ENCODE measurements at regions not wholly inside any gene's neighbourhood (a gene's known extent, or its start where the extent isn't known, plus 50 kb on each side); places are given as distances from the start of the nearest gene placed in this dataset.
"Not testable (repeated sequence)": the region's sequence is repeated elsewhere in the genome, so short reads cannot be mapped to it uniquely, and the experiment has no call there.

DNA sequence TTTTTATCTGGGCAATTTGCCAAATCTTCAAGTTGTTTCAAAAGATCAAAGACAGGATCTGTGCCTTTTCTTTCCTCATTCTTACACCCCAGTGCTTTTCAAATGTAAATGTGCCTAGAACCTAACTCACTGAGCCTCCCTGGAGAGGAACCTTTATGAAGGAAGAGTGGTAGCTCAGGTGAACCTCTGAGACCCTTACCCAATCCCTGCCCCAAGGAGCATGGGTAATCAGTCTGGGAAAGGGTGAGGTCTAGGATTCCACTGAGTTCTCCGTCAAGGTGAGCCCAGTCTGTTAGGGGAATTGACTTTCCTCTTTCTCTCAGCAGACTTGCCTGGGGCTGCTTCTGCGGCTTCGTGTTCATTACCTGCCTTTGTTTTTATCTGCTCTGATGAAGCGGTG, 88.1 kb upstream of the MAP4K4 start:
- H3K27ac ChIP-seq (ENCODE audit: low read length) = no peak overlapping the region
- H3K27me3 ChIP-seq (ENCODE audit: control insufficient read depth in 1 of 2, insufficient read depth in 2 of 2, low read length in 2 of 2) = no peaks in the 10 kb centered on the region
- H3K9me3 ChIP-seq (ENCODE audit: control insufficient read depth in 2 of 2, low read length in 2 of 2) = no peaks in the 10 kb centered on the region
- H3K9ac ChIP-seq (ENCODE audit: low read length in 2 of 2) = no peak overlapping the region
- no peaks in the 10 kb centered on the region for H3K4me1 ChIP-seq (ENCODE audit: control insufficient read depth, insufficient read depth, low read length)
- no peaks in the 10 kb centered on the region for H3K36me3 ChIP-seq (ENCODE audit: control insufficient read depth in 2 of 2, insufficient read depth in 2 of 2, low read length in 2 of 2)
- no peak overlapping the region for H3K4me3 ChIP-seq (ENCODE audit: low read length in 2 of 2)

DNA sequence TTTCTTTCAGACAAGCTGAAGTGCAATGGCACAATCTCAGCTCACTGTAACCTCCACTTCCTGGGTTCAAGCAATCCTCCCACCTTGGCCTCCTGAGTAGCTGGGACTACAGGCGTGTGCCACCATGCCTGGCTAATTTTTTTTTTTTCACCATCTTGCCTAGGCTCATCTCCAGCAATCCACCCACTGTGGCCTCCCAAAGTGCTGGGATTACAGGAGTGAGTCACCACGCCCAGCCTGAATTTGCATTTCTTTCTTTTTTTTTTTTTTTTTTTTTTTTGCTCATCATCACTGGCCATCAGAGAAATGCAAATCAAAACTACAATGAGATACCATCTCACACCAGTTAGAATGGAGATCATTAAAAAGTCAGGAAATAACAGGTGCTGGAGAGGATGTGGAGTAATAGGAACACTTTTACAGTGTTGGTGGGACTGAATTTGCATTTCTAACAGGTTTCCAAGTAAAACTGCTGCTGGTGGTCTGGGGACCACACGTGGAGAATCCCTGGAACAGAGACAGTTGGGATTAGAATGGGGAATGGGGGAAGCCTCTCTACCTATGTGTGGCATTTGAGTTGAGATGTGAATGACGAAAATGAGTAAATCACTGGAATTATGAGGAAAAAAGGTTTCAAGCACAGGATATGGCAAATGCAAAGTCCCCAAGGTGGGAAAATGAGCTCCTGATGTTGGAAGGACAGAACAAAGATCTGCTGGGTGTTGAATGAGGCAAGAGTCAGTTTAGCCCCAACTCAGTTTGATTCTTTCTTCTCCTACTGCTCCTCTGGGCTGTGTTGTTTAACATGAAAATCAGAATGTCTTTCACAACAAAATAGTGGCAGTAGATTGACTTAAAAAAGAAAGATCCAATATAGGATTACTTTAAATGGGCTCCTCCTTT, 88.8 kb upstream of the MAP4K4 start:
- Histone ChIP-seq H3K27ac (ENCODE audit: low read length) (no peak overlapping the region), H3K9me3 (ENCODE audit: control insufficient read depth in 2 of 2, low read length in 2 of 2) (no peaks in the 10 kb centered on the region), H3K36me3 (ENCODE audit: control insufficient read depth in 2 of 2, insufficient read depth in 2 of 2, low read length in 2 of 2) (no peaks in the 10 kb centered on the region), H3K9ac (ENCODE audit: low read length in 2 of 2) (no peak overlapping the region), H3K4me3 (ENCODE audit: low read length in 2 of 2) (no peak overlapping the region), H3K27me3 (ENCODE audit: control insufficient read depth in 1 of 2, insufficient read depth in 2 of 2, low read length in 2 of 2) (no peaks in the 10 kb centered on the region), H3K4me1 (ENCODE audit: control insufficient read depth, insufficient read depth, low read length) (no peaks in the 10 kb centered on the region)

DNA sequence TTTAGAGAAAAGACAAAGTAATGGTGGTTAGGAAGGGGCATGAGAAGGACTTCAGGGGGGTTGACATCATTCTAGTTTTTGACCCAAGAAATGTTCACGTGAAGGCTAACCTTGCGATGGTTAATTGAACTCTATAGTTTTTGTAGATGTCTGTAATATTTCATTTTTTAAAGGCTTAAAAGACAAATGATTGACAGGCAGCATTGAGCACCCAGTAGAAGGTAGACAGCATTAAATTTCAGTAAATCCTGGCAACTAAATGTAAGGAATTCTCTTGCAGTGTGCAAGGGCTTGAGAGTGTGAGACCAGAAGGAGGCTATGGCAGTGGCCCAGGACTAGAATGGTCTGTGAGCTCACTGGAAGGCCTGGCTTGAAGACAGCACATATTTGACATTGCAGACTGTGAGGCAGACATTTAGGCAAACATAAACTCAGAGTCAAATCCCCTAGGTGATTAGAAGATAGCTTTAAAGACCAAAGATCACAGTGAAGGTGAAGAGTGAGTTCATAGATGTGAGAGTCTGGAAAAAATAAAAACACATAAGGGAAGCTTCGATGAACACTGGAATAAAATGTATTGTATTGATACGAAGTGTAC, 100.1 kb upstream of the MAP4K4 start:
- Histone ChIP-seq H3K9ac (ENCODE audit: low read length in 2 of 2) (no peak overlapping the region), H3K36me3 (ENCODE audit: control insufficient read depth in 2 of 2, insufficient read depth in 2 of 2, low read length in 2 of 2) (no peaks in the 10 kb centered on the region), H3K27ac (ENCODE audit: low read length) (peak overlapping the region; percentile 8), H3K9me3 (ENCODE audit: control insufficient read depth in 2 of 2, low read length in 2 of 2) (no peaks in the 10 kb centered on the region), H3K27me3 (ENCODE audit: control insufficient read depth in 1 of 2, insufficient read depth in 2 of 2, low read length in 2 of 2) (no peaks in the 10 kb centered on the region), H3K4me1 (ENCODE audit: control insufficient read depth, insufficient read depth, low read length) (peaks cover 3% of the 10 kb centered on the region), H3K4me3 (ENCODE audit: low read length in 2 of 2) (no peak overlapping the region)

DNA sequence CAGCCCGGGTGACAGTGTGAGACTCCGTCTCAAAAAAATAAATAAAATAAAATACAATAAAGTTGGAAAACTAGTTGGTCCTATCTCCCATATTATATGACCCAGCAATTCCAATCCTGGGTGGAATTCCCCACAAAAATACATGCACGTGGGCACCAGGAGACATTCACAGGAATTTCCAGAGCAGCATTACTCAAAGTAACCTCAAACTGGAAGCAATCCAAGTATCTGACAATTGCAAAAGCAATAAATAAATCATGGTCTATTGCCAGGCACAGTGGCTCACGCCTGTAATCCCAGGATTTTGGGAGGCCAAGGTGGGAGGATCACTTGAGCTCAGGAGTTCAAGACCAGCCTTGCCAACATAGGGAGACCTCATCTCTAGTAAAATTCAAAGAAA, 101.2 kb upstream of the MAP4K4 start:
- no peaks in the 10 kb centered on the region for H3K36me3 ChIP-seq (ENCODE audit: control insufficient read depth in 2 of 2, insufficient read depth in 2 of 2, low read length in 2 of 2)
- H3K9ac ChIP-seq (ENCODE audit: low read length in 2 of 2) = no peak overlapping the region
- H3K4me1 ChIP-seq (ENCODE audit: control insufficient read depth, insufficient read depth, low read length) = peaks cover 3% of the 10 kb centered on the region
- H3K9me3 ChIP-seq (ENCODE audit: control insufficient read depth in 2 of 2, low read length in 2 of 2) = no peaks in the 10 kb centered on the region
- no peak overlapping the region for H3K4me3 ChIP-seq (ENCODE audit: low read length in 2 of 2)
- H3K27ac ChIP-seq (ENCODE audit: low read length) = no peak overlapping the region
- no peaks in the 10 kb centered on the region for H3K27me3 ChIP-seq (ENCODE audit: control insufficient read depth in 1 of 2, insufficient read depth in 2 of 2, low read length in 2 of 2)

DNA sequence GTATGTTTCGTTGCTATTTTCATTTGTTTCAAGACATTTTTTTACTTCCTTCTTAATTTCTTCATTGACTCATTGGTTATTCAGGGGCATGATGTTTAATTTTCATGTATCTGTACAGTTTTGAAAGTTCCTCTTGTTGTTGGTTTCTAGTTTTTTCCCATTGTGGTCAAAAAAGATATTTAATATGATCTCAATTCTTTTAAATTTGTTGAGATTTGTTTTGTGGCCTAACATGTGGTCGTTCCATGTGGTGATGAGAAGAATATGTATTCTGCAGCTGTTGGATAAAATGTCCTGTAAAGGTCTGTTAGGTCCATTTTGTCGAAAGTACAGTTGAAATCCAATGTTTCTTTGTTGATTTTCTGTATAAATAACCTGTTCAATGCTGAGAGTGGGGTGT, 110.3 kb upstream of the MAP4K4 start:
- Histone ChIP-seq H3K9me3 (ENCODE audit: control insufficient read depth in 2 of 2, low read length in 2 of 2) (peaks cover 0 to 3% of the 10 kb centered on the region in 2 donors), H3K27me3 (ENCODE audit: control insufficient read depth in 1 of 2, insufficient read depth in 2 of 2, low read length in 2 of 2) (no peaks in the 10 kb centered on the region), H3K4me3 (ENCODE audit: low read length in 2 of 2) (no peak overlapping the region), H3K9ac (ENCODE audit: low read length in 2 of 2) (no peak overlapping the region), H3K27ac (ENCODE audit: low read length) (no peak overlapping the region), H3K36me3 (ENCODE audit: control insufficient read depth in 2 of 2, insufficient read depth in 2 of 2, low read length in 2 of 2) (no peaks in the 10 kb centered on the region), H3K4me1 (ENCODE audit: control insufficient read depth, insufficient read depth, low read length) (no peaks in the 10 kb centered on the region)

DNA sequence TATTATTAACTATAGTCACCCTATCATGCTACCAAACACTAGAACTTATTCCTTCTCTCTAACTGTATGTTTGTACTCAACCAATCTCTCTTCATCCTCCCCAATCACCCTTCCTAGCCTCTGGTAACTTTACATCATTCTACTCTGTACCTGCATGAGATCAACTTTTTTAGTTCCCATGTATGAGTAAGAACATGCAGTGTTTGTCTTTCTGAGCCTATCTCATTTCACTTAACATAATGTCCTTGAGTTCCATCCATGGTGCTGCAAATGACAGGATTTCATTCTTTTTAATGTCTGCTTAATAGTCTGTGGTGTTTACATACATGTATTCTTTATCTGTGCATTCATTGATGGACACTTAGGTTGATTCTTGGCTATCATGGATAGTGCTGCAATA, 108.9 kb upstream of the RFX8 start:
- Histone ChIP-seq H3K27ac (ENCODE audit: low read length) (no peak overlapping the region), H3K36me3 (ENCODE audit: control insufficient read depth in 2 of 2, insufficient read depth in 2 of 2, low read length in 2 of 2) (no peaks in the 10 kb centered on the region), H3K9me3 (ENCODE audit: control insufficient read depth in 2 of 2, low read length in 2 of 2) (no peaks in the 10 kb centered on the region), H3K9ac (ENCODE audit: low read length in 2 of 2) (no peak overlapping the region), H3K4me3 (ENCODE audit: low read length in 2 of 2) (no peak overlapping the region), H3K27me3 (ENCODE audit: control insufficient read depth in 1 of 2, insufficient read depth in 2 of 2, low read length in 2 of 2) (no peaks in the 10 kb centered on the region), H3K4me1 (ENCODE audit: control insufficient read depth, insufficient read depth, low read length) (no peaks in the 10 kb centered on the region)

DNA sequence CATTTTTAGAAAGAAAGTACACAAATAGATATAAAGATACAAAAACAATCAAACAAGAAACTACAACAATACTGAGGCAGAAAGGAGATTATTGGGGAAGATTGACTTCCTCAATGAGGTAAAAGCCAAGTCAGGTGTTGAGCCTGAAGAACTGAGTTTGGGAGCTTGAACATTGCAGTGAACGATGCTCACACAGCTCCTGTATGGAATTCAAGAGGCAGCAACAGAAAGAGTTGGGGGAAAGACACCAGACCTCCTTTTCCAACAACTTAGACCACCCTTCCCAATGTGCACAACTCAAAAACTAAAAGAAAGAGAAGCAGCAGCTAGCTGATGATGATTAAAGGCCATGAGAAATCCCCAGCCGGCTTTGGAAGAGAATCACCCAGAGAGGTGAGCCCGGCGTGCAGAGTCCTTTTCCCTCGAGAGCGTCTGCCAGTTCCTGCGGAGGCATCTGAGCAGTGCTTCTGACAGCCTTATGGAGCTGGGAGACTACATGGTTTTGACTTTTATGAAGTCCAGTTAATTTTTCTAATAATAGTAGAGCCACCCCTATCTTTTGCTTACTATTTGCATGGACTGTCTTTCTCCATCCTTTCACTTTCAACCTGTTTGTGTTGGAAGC, 106.9 kb upstream of the RFX8 start:
- Histone ChIP-seq H3K9ac (ENCODE audit: low read length in 2 of 2) (no peak overlapping the region), H3K4me1 (ENCODE audit: control insufficient read depth, insufficient read depth, low read length) (peaks cover under 1% of the 10 kb centered on the region), H3K27me3 (ENCODE audit: control insufficient read depth in 1 of 2, insufficient read depth in 2 of 2, low read length in 2 of 2) (no peaks in the 10 kb centered on the region), H3K27ac (ENCODE audit: low read length) (no peak overlapping the region), H3K9me3 (ENCODE audit: control insufficient read depth in 2 of 2, low read length in 2 of 2) (no peaks in the 10 kb centered on the region), H3K36me3 (ENCODE audit: control insufficient read depth in 2 of 2, insufficient read depth in 2 of 2, low read length in 2 of 2) (no peaks in the 10 kb centered on the region), H3K4me3 (ENCODE audit: low read length in 2 of 2) (no peak overlapping the region)

DNA sequence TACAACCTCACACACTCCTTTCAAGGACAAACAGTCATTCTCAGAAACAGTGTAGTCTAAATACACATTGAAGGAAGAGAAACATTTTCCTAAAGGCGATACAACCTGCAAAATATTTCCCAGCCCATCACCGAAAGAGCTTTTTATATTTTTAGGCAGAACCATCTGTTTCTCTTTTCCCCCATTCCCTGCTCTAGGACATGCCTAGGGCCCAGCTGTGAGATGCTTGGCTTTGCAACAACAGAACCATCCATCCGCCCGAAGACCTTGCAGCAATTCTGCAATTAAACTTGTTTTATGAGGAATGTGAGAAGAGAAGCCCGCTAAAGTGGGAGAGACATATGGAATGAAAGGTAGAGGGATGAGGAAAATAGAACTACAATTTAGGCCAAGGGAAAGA, 105.6 kb upstream of the RFX8 start:
- no peaks in the 10 kb centered on the region for H3K9me3 ChIP-seq (ENCODE audit: control insufficient read depth in 2 of 2, low read length in 2 of 2)
- peaks cover 6% of the 10 kb centered on the region for H3K4me1 ChIP-seq (ENCODE audit: control insufficient read depth, insufficient read depth, low read length)
- no peak overlapping the region for H3K4me3 ChIP-seq (ENCODE audit: low read length in 2 of 2)
- no peaks in the 10 kb centered on the region for H3K27me3 ChIP-seq (ENCODE audit: control insufficient read depth in 1 of 2, insufficient read depth in 2 of 2, low read length in 2 of 2)
- no peaks in the 10 kb centered on the region for H3K36me3 ChIP-seq (ENCODE audit: control insufficient read depth in 2 of 2, insufficient read depth in 2 of 2, low read length in 2 of 2)
- no peak overlapping the region for H3K9ac ChIP-seq (ENCODE audit: low read length in 2 of 2)
- no peak overlapping the region for H3K27ac ChIP-seq (ENCODE audit: low read length)

DNA sequence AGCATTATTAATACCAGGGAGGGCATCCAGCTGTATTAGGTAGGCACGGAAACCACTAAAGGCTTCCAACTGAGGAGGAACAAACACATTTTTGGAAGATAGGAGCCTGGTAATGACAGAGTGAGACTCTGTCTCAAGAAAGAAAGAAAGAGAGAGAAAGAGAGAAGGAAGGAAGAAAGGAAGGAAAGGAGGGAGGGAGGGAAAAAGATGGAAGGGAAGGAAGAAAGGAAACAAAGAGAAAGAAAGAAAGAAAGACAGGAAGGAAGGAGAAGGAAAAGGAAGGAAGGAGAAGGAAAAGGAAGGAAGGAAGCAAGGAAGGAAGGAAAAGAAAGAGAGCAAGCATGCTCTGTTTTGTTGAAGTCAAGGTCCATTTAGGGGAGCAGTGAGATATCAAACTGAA, 103.8 kb upstream of the RFX8 start:
- Histone ChIP-seq H3K36me3 (ENCODE audit: control insufficient read depth in 2 of 2, insufficient read depth in 2 of 2, low read length in 2 of 2) (no peaks in the 10 kb centered on the region), H3K4me3 (ENCODE audit: low read length in 2 of 2) (no peak overlapping the region), H3K9ac (ENCODE audit: low read length in 2 of 2) (no peak overlapping the region), H3K27ac (ENCODE audit: low read length) (no peak overlapping the region), H3K4me1 (ENCODE audit: control insufficient read depth, insufficient read depth, low read length) (peaks cover 6% of the 10 kb centered on the region), H3K9me3 (ENCODE audit: control insufficient read depth in 2 of 2, low read length in 2 of 2) (no peaks in the 10 kb centered on the region), H3K27me3 (ENCODE audit: control insufficient read depth in 1 of 2, insufficient read depth in 2 of 2, low read length in 2 of 2) (no peaks in the 10 kb centered on the region)

DNA sequence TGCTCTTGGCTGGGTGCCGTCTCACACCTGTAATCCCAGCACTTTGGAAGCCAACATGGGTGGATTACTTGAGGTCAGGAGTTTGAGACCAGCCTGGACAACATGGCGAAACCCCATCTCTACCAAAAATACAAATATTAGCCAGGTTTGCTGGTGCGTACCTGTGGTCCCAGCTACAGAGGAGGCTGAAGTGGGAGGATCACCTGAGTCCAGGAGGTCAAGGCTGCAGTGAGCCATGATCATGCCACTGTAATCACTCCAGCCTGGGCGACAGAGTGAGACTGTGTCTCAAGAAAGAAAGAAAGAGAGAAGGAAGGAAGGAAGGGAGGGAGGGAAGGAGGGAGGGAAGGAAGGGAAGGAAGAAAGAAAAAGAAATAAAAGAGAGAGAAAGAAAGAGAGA, 103.2 kb upstream of the RFX8 start:
- H3K27ac ChIP-seq (ENCODE audit: low read length); H3K9ac ChIP-seq (ENCODE audit: low read length in 2 of 2); H3K9me3 ChIP-seq (ENCODE audit: control insufficient read depth in 2 of 2, low read length in 2 of 2); H3K36me3 ChIP-seq (ENCODE audit: control insufficient read depth in 2 of 2, insufficient read depth in 2 of 2, low read length in 2 of 2); H3K4me1 ChIP-seq (ENCODE audit: control insufficient read depth, insufficient read depth, low read length); H3K27me3 ChIP-seq (ENCODE audit: control insufficient read depth in 1 of 2, insufficient read depth in 2 of 2, low read length in 2 of 2); H3K4me3 ChIP-seq (ENCODE audit: low read length in 2 of 2): not testable (repeated sequence)

DNA sequence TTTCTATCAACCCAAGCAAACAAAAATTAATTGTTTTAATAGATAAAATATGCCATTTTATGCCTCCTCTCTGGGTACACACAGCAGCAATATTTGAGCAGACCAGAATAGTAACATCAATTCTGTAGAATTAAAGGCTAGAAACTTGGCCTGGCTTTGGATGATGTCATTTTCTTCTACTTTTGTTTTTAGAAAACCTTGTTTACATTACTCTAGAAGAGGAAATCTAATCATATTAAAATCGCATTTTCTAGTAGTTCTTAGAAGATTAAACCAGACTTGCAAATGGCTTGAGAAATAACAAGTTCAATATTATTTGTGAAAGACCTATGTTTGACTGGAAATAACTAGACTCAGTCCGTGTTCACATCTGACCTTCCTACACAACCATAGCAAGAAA, 102.3 kb upstream of the RFX8 start:
- peaks cover 6% of the 10 kb centered on the region for H3K4me1 ChIP-seq (ENCODE audit: control insufficient read depth, insufficient read depth, low read length)
- H3K4me3 ChIP-seq (ENCODE audit: low read length in 2 of 2) = no peak overlapping the region
- no peak overlapping the region for H3K27ac ChIP-seq (ENCODE audit: low read length)
- H3K36me3 ChIP-seq (ENCODE audit: control insufficient read depth in 2 of 2, insufficient read depth in 2 of 2, low read length in 2 of 2) = no peaks in the 10 kb centered on the region
- no peaks in the 10 kb centered on the region for H3K27me3 ChIP-seq (ENCODE audit: control insufficient read depth in 1 of 2, insufficient read depth in 2 of 2, low read length in 2 of 2)
- no peaks in the 10 kb centered on the region for H3K9me3 ChIP-seq (ENCODE audit: control insufficient read depth in 2 of 2, low read length in 2 of 2)
- H3K9ac ChIP-seq (ENCODE audit: low read length in 2 of 2) = no peak overlapping the region
